Ovary (tissue), 7 donors: ENCODE measurements at regions not wholly inside any gene's neighbourhood (a gene's known extent, or its start where the extent isn't known, plus 50 kb on each side); places are given as distances from the start of the nearest gene placed in this dataset.

Experiments used
- DNase-seq, 5 donors: peaks; one replicate each; pipeline ENCODE4 v3.0.0-alpha.2; 2019 to 2020
- H3K27ac ChIP-seq, 2 donors: fragments of 200-600 bp; one replicate each; pipeline versions ENCODE4 v1.5.1 to v1.8.0; 2019 to 2022
- H3K27me3 ChIP-seq: fragments of 200-600 bp; one replicate; pipeline ENCODE4 v1.8.0; 2022
- H3K36me3 ChIP-seq: fragments of 200-600 bp; sonication (generic); one replicate; pipeline ENCODE4 v1.5.1; 2019
- H3K4me1 ChIP-seq: one replicate; pipeline ENCODE4 v1.8.1; 2013; ENCODE audit warnings: mild to moderate bottlenecking, moderate library complexity; ENCODE audit not compliant: insufficient read depth
- H3K4me3 ChIP-seq: fragments of 200-600 bp; sonication (generic); one replicate; pipeline ENCODE4 v1.5.1; 2017
- H3K9me3 ChIP-seq, 2 donors: fragments of 200-600 bp in 1 of 2; sonication (generic) in 1 of 2; one replicate each; pipeline versions ENCODE4 v1.5.1 to v1.8.1; 2013 to 2019; ENCODE audit warnings: mild to moderate bottlenecking in 1 of 2, moderate library complexity in 1 of 2
- EP300 ChIP-seq: sonication (generic); formaldehyde crosslinking; IDR thresholded peaks from one replicate; pipeline ENCODE4 v1.6.1; 2017; ENCODE audit warnings: antibody characterized with exemption
- POLR2A ChIP-seq: fragments of 450-650 bp; IDR thresholded peaks from one replicate; pipeline ENCODE4 v1.6.1; 2017; ENCODE audit warnings: antibody characterized with exemption, mild to moderate bottlenecking, moderate library complexity
- WGBS, 3 donors: extraction: QIAGEN DNeasy Blood & Tissue Kit in 1 of 3; methylation state at CpG; one replicate each; pipeline versions ENCODE4 v1.1.5 to v1.1.7; 2013 to 2017; 5-methylcytosine and 5-hydroxymethylcytosine counted together
- intact Hi-C, 4 donors: fragments of 100-400 bp; cut with DNase I; formaldehyde crosslinking; loops; one replicate each; pipeline versions ENCODE4 v1.11.0 to v1.15.1; 2022 to 2023
- TF ChIP-seq, protein P1 (sequence below), 3 donors: fragments of 450-650 bp in 2 of 3; fragments of 200-600 bp in 1 of 3; IDR thresholded peaks; one replicate each; pipeline versions ENCODE4 v1.5.1 to v1.8.0; 2016 to 2022; ENCODE audit warnings: antibody characterized with exemption in 3 of 3, mild to moderate bottlenecking in 1 of 3
- donor health status: DM: no; HTN: no; CAD: no; lungs with moderate emphysema.
- donor health status: DM: no; HTN: no; CAD: no.
- donor health status: Bipolar disorder and iron deficiency.
- donor health status: DM: no; HTN: no; CAD: no.
- donor health status: DM: yes; HTN: yes; CAD: no.

GRCh38 chr13:47294691-47295090 is 397.8 kb upstream of the HTR2A start:
- TF ChIP-seq EP300 (no peak), POLR2A (no peak)
- TF ChIP-seq, protein P1, sequence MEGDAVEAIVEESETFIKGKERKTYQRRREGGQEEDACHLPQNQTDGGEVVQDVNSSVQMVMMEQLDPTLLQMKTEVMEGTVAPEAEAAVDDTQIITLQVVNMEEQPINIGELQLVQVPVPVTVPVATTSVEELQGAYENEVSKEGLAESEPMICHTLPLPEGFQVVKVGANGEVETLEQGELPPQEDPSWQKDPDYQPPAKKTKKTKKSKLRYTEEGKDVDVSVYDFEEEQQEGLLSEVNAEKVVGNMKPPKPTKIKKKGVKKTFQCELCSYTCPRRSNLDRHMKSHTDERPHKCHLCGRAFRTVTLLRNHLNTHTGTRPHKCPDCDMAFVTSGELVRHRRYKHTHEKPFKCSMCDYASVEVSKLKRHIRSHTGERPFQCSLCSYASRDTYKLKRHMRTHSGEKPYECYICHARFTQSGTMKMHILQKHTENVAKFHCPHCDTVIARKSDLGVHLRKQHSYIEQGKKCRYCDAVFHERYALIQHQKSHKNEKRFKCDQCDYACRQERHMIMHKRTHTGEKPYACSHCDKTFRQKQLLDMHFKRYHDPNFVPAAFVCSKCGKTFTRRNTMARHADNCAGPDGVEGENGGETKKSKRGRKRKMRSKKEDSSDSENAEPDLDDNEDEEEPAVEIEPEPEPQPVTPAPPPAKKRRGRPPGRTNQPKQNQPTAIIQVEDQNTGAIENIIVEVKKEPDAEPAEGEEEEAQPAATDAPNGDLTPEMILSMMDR (IDR thresholded peaks at IDR 0.05) = no peak
- no peak overlapping the region for H3K27ac ChIP-seq
- H3K36me3 ChIP-seq = no peaks in the 10 kb centered on the region
- DNase-seq = no peak
- no peaks in the 10 kb centered on the region for H3K9me3 ChIP-seq
- intact Hi-C loops = no loop called here
- H3K27me3 ChIP-seq = no peaks in the 10 kb centered on the region
- 26 to 60% (median 41%) methylated on average over 3 of the region's 3 CpGs for WGBS, 3 donors
- H3K4me1 ChIP-seq = no peaks in the 10 kb centered on the region
- H3K4me3 ChIP-seq = no peak overlapping the region

DNA sequence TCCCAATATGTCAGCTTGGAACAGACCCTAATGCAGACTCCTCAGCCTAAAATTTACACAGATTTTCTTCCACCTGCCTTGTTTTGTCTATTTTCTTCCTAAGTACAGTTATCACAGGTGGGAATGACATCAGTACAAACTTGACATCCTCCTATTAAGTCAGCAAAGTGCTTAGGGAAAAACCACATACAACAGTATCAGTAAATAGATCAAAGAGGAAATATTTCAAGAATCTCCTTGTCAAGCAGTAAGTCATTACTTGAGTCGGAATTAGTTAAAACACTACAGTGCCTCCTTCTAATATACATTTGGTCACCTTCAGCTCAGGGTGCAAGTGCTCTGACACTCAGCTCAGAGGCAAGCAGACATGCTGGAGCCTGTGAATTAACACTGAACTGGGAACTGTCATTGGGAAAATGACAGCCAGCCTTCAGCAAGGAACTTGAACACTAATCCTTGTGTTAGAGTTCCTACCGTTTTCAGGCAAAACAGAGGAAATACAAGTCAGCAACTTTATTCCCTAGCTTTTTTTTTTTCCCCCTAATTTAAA is 394.3 kb upstream of the HTR2A start:
- Histone ChIP-seq H3K9me3 (no peaks in the 10 kb centered on the region), H3K4me3 (no peak overlapping the region), H3K27ac (no peak overlapping the region), H3K27me3 (no peaks in the 10 kb centered on the region), H3K4me1 (no peaks in the 10 kb centered on the region), H3K36me3 (no peaks in the 10 kb centered on the region)
- no peak for DNase-seq
- intact Hi-C loops = no loop called here
- 12 to 50% (median 27%) methylated on average over 2 of the region's 2 CpGs for WGBS, 3 donors
- TF ChIP-seq, protein P1 (IDR thresholded peaks at IDR 0.05) = no peak
- no peak for TF ChIP-seq POLR2A
- TF ChIP-seq EP300 = no peak

- no peaks in the 10 kb centered on the region for H3K9me3 ChIP-seq
- H3K4me3 ChIP-seq = no peak overlapping the region
- no peaks in the 10 kb centered on the region for H3K4me1 ChIP-seq
- no peaks in the 10 kb centered on the region for H3K27me3 ChIP-seq
- intact Hi-C loops = no loop called here
- TF ChIP-seq EP300 (no peak), POLR2A (no peak)
- TF ChIP-seq, protein P1 (IDR thresholded peaks at IDR 0.05) = no peak
- 84 to 92% (median 86%) methylated on average over 1 of the region's 1 CpG for WGBS, 3 donors
- DNase-seq = no peak
- no peak overlapping the region for H3K27ac ChIP-seq
- H3K36me3 ChIP-seq = no peaks in the 10 kb centered on the region
Observed at GRCh38 chr13:47289567-47289966, 392.7 kb upstream of the HTR2A start.

GRCh38 chr13:47288546-47288945 is 391.7 kb upstream of the HTR2A start:
- no peaks in the 10 kb centered on the region for H3K27me3 ChIP-seq
- DNase-seq = no peak
- no peaks in the 10 kb centered on the region for H3K9me3 ChIP-seq
- no peaks in the 10 kb centered on the region for H3K4me1 ChIP-seq
- intact Hi-C loops = no loop called here
- H3K27ac ChIP-seq = no peak overlapping the region
- no peaks in the 10 kb centered on the region for H3K36me3 ChIP-seq
- TF ChIP-seq EP300 = no peak
- no peak for TF ChIP-seq POLR2A
- TF ChIP-seq, protein P1 (IDR thresholded peaks at IDR 0.05) = no peak
- 30 to 63% (median 31%) methylated on average over 5 of the region's 5 CpGs for WGBS, 3 donors
- no peak overlapping the region for H3K4me3 ChIP-seq
